ENCODE measurements at regions not wholly inside any gene's neighbourhood (a gene's known extent, or its start where the extent isn't known, plus 50 kb on each side); places are given as distances from the start of the nearest gene placed in this dataset.
"Not testable (repeated sequence)": the region's sequence is repeated elsewhere in the genome, so short reads cannot be mapped to it uniquely, and the experiment has no call there.

DNA sequence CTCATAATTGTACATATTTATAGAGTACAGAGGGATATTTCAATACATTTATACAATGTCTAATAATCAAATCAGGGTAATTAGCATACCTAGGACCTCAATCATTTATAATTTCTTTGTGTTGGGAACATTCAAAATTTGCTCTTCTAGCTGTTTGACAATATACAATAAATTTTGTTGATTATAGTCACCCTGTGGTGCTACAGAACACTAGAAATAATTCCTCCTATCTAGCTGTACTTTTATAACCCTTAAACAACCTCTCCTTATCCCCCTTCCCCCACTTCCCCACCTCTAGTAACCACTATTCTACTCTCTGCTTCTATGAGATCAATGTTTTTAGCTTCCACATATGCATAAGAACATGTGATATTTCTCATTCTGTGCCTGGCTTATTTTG is 328.4 kb upstream of the RBMS1 start:
- no peak for DNase-seq (ENCODE audit: insufficient read length, low spot score)
- no peak for FAIRE-seq
- TF ChIP-seq CTCF (IDR thresholded peaks at IDR 0.05; ENCODE audit: insufficient read depth, missing control alignments): no peak

DNA sequence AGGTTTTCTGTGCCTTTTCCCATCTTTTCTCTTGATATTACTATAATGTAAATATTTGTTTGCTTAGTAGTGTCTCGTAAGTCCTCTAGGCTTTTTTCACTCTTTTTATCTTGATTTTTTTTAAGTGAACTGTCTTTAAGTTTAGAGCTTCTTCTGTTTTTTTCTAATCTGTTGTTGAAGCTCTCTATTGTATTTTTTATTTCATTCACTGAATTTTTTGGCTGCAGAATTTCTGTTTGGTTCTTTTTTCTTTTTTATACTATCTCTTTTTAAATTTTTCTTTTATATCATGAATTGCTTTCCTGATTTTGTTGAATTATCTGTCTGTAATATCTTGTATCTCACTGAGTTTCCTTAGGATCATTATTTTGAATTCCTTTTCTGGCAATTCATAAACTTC is 331.8 kb upstream of the RBMS1 start:
- TF ChIP-seq CTCF (IDR thresholded peaks at IDR 0.05; ENCODE audit: insufficient read depth, missing control alignments): no peak
- FAIRE-seq: no peak
- no peak for DNase-seq (ENCODE audit: insufficient read length, low spot score)

GRCh38 chr2:160826496-160826895 is 332.9 kb upstream of the RBMS1 start:
- TF ChIP-seq CTCF (IDR thresholded peaks at IDR 0.05; ENCODE audit: insufficient read depth, missing control alignments): no peak
- no peak for FAIRE-seq

GRCh38 chr2:160828076-160828475 is 332.2 kb upstream of the TANK start:
- DNase-seq (ENCODE audit: insufficient read length, low spot score): no peak
- no peak for TF ChIP-seq CTCF (IDR thresholded peaks at IDR 0.05; ENCODE audit: insufficient read depth, missing control alignments)
- FAIRE-seq: no peak

More at GRCh38 chr2:160826496-160826895, 332.9 kb upstream of the RBMS1 start:
- DNase-seq (ENCODE audit: insufficient read length, low spot score): no peak

- not testable (repeated sequence) for FAIRE-seq; DNase-seq (ENCODE audit: insufficient read length, low spot score)
These were observed 327.8 kb upstream of the TANK start for GRCh38 chr2:160832381-160832780.

GRCh38 chr2:160835166-160835565 is 325.1 kb upstream of the TANK start:
- DNase-seq (ENCODE audit: insufficient read length, low spot score): no peak
- TF ChIP-seq CTCF (IDR thresholded peaks at IDR 0.05; ENCODE audit: insufficient read depth, missing control alignments): no peak
- FAIRE-seq: no peak

GRCh38 chr2:160836755-160837154 is 323.5 kb upstream of the TANK start:
- no peak for FAIRE-seq
- DNase-seq (ENCODE audit: insufficient read length, low spot score): no peak
- TF ChIP-seq CTCF (IDR thresholded peaks at IDR 0.05; ENCODE audit: insufficient read depth, missing control alignments): no peak

GRCh38 chr2:160837416-160837815 is 322.8 kb upstream of the TANK start:
- TF ChIP-seq CTCF (IDR thresholded peaks at IDR 0.05; ENCODE audit: insufficient read depth, missing control alignments): no peak
- DNase-seq (ENCODE audit: insufficient read length, low spot score) (no peak), FAIRE-seq (no peak)

Measured in D721Med (cell line).